Stimulated activated CD4-positive, alpha-beta T cell treated with anti-CD3 and anti-CD28 coated beads, Interleukin-1b, Interleukin-23, amount 100 ng/mL, for 24 hours (primary cell): ENCODE measurements at regions not wholly inside any gene's neighbourhood (a gene's known extent, or its start where the extent isn't known, plus 50 kb on each side); places are given as distances from the start of the nearest gene placed in this dataset.

ENCODE experiments used
- DNase-seq, 4 experiments: peaks; one replicate each; pipeline ENCODE4 v3.0.0-alpha.2; 2020; ENCODE audit warnings: low read depth in 4 of 4, low spot score in 1 of 4

DNA sequence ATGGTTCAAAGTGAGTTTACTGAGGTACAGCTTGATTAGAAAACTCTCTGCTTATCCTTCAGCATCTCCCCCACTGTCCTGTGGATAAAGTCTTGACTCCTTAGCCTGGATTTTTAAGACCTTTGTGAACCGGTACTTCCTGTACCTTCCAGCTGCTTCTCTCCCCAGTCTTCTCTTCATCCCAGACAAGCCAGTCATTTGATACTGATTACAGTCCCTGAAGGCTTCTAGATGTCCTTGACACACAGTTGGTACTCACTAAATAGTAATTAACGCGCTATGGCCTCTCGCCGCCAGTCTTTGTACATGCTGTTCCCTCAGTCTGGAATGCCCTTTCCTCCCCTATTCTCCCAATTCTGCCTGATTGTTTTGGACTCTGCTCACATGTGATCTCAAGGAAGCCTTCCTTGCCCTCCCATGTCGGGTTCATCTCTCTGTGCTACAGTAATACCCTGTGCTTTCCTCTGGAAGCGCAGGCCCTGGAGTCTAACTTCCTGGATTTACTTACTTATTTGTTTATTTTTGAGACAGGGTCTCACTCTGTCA lies 50.6 kb upstream of the PTGR2 start:
- no peak for DNase-seq

DNA sequence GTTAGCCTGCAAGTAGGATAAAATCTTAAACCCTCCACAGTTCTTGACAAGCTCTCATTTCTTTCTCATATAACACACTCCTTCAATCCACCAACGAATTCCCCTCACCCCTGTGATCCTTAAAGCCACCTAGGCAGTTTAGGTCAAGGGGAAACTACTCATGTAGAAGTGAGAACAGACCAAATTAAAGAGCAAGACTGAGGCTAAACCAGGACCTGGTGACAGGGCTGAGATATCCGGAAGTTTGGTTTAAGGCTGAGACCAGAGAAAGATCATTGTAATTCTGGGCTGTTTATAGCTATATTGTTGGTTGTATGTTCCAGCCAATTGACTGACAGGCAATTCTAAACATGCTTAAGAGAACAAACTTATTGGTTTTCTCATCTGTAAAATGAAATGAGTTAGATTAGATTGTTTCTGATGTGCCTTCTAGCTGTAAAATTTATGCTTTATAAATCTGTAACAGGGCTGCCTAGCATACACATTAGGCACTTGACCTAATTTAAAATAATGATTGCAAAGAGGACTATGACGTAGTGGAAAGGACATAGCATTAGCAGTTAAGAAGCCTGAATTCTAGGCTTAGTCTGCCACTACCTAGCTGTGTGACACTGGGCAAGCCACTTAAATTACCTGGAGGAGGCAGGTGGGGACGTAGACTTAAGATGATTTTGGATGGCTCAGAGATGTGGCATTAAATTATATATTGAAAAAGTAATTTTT lies 53.9 kb upstream of the PTGR2 start:
- DNase-seq = no peak

DNA sequence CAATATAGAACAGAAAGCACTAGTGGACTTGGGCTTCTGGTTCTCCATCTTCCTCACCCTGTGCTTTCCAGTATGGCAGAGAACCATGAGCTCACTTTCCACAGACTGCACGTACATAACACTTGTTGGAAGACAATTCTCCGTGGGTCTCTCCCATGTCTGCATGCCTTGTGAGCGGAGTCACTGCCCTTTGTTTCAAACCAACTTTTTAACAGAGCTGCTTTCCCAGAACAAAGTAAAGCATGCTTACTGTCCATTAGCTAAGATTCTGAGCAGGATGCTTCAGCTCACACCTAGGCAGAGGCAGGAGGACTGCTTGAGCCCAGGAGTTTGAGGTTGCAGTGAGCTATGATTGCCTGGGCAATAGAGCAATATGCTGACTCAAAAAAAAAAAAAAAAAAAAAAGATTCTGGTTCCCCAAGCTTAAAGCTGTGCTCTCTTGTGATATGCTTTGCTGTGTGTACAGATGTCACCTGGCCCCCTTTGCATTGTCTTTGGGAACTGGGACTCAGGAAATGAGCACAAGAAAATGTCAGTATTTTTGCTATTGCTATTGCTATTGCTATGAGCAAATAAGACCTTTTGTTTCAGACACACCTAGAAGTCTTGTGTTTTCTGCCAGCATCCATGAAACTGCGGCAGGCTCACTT lies 54.6 kb upstream of the PTGR2 start:
- DNase-seq = no peak

DNA sequence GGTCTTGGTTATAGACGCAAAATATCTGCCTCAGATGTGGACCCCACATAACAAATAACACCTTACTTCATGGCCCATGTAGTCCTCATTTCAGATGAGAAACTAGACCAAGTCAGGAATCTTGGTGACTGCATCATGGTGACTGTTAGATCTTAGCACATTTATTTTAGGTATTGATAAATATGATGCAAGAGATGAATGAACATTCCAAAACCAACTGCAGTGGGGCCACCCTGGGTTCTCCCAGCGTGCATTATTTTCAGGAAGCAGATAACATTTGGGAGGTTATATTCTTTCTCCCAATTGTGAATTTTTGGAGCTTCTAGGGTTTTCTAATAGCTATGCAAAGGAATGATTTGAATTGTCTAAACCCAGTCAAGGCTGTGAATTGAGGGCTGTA lies 55.2 kb upstream of the PTGR2 start:
- DNase-seq = no peak

DNA sequence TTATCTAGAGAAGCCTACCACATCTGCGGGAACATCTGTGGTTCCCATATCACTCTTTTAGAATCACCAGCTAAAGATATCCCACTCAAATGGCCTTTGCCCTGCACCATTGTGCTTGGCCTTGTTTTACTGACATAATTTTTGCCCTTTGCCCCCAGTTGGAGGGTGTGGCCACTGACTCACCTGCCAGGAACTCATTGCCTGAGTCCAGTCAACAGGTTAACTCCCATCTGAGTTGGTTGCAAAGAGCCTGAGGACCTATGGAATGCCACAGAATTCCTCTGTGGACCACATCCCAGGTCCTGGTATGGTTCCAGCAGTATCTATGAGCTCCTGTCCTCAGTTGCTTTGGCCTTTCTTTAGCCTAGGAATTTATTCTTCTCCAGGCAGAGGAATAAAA lies 55.7 kb upstream of the PTGR2 start:
- no peak for DNase-seq

DNA sequence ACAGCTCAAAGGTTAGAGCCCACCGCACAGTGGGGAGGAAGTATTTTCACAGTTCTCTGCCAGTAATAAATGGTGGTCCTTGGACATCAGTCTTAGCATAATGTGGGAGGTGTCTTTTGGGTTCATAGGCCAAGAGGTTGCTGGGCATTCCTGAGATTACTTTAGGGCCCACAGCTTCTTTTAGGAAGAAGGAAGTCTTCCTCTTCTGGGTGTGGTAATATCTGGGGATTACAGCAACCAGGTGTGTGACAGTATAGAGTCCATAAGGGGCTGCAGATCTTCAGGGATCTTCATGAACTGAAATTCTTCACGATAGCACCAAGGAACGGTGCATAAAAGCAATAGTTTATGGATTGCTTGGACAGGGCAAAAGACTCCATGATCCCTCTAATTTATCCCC lies 56.2 kb upstream of the PTGR2 start:
- no peak for DNase-seq

DNA sequence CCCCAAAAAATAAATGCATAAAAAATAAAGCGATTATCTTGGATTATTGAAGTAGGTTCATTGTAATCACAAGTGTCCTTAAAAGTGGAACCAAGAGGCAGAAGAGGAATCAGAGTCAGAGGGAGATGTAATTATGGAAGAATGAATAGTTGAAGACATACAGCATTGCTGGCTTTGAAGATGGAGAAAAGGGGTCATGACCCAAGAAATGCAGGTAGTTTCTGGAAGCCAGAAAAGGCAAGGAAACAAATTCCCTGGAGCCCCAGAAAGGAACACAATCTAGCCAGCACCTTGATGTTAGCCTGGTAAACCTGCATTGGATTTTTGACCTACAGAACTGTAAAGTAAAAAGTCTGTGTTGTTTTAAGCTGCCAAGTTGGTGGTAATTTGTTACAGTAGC lies 57.5 kb upstream of the PTGR2 start:
- DNase-seq = no peak

DNA sequence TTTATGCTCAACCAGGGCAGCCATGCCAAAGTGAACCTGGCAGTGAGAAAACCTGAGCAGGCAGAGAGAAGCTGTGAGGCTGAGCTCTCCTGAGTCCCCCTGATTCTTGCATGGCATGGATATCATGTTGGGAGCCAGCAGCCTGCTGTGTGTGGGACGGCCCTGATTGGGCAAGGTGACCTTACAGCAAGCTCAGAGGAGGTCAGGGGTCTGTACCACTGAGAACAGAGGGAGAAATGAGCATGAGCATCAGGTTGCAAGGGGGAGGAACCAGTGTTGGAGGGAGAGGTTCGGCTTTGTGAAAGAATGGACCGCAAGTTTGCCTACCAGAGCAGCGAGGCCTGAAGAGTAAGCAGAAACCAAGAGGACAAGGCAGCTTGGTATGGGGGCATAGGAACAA lies 59.1 kb upstream of the PTGR2 start:
- DNase-seq = no peak

DNA sequence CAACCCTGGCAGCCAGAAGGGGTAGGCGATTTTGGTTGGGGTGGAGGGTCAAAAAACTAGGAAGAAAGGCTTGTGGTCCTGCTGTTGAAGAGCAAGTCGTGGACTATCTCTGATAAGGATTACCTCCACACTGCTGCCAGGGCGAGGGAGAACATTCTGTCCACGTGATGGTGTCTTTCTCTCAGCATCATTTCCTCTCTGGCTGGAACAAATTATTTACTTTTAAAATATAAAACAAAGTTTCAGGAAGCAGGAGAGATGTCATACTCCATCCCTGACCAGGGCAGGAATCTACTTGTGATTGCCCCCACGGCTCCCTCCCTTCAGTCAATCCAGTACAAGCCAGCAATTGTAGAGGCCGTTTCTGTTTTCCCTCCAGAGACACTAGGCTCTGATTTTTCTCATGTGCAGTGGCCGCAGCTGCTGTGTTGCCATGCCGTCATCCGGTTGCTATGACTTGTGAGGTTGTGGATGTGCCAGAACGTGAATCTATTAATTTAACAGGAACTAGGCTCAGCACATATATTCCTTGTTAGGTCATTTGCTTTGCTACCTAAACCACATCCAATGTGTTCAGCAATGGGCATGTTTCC lies 61.5 kb upstream of the PTGR2 start:
- DNase-seq = no peak

DNA sequence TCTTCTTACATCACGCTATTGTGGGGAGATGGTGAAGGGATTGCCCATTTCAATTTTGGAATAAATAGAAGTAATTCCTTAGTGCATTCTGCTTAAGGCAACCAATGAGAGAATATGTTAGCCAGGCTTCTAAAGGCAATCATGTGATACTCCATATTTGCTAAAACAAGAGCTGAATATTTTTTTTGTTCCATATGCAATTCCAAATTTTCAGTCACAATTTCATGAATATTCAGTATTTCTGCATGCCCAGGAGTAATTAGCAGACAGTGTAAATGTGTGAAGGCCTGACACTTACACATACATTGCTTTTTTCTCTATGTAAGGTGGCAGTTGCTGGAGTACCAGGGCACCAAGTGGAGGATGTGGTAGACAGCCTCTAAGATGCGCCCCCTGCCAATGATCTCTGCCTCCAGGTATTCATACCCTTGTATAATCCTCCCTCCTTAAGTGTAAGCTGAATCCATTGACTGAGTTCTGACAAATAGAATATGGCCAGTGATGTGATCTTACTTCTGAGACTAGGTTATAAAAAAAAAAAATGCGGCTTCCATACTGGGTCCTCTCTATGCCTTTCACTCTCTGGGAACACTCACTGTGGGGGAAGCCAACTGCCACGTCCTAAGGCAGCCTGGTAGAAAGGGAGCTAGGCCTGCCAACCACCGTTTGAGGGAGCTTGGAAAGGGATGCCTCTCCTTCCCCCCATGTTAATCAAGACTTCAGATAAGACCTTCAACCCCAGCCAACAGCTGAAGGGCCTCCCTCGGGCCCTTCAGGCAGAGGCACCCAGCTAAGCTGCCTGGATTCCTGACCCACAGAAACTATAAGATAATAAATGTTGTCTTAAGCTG lies 62.7 kb upstream of the PTGR2 start:
- no peak for DNase-seq

DNA sequence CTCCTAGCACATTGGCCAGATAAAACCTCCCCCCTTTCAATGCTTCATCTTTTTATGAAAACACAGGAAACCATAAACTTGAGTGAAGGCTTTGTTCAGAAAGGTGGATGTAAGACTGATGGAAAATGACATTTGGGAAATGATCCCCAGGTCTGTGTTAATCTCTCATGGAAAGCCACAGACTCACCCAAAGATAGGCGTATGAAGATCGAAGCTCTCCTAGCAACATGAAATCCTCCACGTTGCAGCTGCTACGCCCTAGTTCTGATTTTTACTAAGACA lies 63.4 kb upstream of the PTGR2 start:
- DNase-seq = no peak

DNA sequence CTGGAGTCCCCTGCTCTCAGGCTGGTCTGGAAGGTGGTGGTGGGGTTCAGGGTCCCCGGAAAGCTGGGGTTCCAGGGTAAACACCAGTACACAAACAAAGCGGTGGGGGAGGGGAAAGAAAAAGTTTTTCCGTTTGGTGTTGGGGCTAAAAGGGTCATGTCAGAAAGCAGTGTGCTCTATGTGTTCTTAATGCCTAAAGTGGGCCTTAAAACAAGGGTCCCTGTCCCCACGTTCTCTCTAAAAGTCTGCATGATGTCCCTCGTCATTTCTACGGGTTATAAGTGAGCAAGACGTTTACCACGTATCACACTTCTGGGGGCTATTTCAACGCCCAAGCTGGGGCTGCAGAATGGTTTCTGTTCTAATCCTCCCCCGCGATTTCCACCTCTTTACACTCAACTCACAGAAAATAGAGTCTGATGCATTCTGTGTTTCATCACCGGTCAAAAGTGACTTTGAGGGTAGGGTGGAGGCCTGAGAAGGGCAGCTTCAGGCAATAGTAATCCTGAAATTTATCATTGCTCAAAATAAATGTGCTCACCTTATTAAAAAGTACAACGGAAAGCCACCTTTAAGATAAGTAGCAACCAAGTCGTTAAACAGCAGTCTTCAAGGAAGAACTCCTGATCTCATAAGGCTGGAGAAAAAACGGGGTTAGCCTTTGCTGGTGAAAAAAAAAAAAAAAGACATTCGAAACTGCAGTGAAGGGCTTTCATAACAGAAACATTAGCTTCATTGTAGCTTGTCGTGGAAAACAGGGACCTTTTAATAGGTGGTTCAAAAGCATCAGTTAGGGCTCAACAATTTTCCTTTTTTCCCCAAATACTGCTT lies 63.9 kb upstream of the PTGR2 start:
- DNase-seq = peak in 2 of 4 experiments; percentile 35 to 57

DNA sequence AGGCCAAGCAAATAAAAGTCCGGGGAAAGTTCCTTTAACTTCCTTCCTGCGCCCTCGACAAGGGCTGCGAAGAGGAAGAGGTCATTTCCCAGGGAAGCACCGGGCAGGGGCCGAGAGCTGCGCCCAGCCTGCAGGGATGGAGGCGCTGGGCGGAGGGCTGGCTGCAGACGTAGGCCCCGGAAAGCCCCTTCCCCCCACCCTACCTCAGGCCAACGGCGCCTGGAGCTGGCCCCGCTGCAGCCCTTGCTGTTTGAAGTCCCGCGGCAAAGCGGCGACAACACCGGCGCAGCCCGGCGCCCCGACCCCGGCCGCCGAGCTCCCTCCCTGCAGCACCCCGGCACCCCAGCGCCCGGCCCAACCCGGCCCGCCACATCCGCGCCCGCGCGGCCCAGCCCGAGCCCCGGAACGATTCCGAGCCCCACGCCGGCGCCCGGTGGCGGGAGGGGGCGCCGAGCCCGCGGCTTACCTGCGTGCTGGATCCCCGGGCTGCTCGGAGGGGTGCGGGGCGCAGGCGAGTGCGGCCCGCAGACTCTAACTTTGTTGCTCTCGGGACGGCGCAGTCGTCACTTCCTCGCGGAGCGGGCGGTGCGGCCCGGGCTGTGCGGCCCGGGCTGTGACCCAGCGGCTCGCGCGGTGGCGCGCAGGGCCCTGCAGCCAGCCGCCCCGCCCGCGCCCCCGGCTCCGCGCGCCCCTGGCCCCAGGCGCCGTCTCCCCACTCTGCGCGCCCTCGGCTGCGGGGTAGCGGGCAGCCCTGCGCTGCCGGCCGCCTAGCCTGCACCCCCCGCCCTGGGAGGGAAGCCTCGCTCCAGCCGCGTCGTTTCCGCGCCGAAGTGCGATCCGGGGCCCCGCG lies 64.8 kb upstream of the PTGR2 start:
- DNase-seq = peak in 2 of 4 experiments; percentile 38 to 40

DNA sequence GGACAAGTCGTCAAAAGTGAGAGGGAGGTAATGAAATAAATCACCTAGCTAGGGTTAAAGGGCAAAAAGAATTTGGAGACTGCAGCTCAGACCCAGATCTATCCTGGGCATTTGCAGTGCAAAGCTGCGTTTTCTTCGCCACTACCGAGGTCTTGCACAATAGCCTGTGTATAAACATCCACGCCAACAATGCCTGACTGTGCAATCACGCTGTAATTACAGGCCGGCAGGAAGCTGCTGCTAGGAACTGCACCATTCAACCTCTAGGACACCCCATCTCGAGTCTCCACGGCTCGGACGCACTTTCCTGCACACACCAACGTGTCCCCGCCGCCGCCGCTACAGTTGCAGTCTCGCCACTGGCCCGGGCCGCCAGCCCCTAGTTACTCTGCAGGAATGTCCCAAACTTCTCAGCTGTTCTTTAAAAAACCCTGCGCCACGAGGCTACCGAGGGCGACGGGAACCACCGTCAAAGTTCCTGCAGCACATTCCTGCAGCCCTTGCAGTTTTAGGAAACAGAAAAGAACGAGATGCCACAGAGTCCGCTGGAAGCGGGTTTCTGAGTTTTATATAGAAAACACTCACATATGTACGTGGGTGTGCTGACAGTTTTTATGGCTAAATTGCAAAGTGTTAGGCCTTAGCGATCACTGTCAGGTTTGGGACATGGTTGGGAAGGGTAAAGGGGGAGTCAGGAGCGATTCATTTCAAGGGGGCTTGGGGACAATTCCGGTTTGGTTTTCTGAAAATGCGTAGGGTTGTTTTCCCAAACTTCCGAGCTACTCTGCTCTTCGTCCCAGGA lies 65.6 kb upstream of the PTGR2 start:
- DNase-seq = peak in 2 of 4 experiments; percentile 35 to 42

DNA sequence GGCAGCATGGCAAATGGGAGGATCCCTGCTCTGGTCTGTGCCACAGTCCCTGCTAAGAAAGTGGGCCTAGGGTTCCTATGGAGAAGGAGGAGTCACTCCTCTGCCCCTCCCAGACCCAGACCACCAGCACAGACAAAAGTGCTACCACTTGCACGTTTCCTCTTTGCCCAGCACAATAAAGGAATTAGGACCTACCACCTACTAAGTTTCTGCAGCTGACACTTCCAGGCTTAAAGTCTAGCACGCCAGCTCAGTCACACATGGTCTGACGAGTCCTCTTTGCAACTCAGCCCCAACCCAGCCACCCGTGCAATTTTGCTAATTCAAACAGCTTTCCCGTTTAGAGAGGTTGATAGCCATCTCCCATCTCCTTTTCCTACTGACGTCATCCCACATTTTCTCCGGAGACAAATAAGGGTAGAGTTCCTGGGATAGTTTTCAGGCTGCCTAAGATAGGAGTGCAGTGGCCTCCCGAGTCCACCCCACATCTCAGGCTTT lies 66.2 kb upstream of the PTGR2 start:
- DNase-seq = no peak

DNA sequence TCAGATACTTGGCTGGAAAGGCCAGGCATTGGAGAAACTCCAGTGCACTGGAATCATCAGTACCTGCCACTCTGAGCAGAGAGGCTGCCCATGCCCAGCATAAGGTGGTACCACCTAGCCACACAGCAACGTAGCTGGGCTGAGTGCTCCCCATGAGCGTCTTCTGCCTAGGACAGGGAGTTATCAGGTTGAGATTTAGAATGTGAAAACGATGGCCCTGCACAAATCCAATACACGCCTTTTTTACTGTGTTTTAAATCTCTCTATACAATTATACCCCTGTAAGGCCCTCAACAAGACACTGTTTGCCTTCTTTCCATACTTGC lies 66.7 kb upstream of the PTGR2 start:
- no peak for DNase-seq

DNA sequence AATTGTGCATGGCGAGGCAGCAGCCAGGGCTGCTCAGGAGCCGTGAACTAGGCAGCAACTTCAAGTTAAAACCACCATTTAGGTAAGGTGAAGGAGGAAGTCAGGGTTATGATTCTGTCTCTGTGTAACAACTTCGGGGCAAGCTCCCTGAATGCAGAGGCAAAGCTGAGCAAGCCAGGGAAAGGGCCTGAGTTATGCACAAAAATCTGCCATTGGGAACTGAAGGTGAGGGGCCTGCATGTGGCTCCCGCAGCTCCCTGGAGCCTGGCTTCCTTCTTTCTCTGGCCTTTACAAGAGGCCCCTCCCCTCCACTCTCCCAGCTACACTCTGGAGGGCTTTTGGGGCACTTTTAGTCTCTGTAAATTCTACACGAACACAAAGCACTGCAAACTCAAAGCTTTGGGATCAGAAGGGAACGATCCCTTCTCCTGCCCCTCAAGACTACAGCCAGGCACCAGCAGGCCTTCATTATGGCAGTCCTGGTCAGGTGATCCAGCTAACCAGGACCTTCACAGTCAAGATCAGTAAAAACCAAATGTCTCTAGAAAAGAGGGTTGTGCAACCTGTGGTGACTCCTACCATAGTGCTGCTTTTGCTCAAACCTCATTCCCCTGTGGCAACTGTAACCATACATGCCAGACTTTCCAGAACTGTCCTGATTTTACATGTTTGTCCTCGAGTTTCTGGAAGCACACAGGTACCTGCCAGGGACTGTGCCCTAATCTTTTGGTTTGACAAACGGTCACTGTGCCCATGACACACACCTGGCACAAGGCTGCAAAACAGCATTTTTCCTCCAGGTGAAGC lies 67.2 kb upstream of the PTGR2 start:
- no peak for DNase-seq

DNA sequence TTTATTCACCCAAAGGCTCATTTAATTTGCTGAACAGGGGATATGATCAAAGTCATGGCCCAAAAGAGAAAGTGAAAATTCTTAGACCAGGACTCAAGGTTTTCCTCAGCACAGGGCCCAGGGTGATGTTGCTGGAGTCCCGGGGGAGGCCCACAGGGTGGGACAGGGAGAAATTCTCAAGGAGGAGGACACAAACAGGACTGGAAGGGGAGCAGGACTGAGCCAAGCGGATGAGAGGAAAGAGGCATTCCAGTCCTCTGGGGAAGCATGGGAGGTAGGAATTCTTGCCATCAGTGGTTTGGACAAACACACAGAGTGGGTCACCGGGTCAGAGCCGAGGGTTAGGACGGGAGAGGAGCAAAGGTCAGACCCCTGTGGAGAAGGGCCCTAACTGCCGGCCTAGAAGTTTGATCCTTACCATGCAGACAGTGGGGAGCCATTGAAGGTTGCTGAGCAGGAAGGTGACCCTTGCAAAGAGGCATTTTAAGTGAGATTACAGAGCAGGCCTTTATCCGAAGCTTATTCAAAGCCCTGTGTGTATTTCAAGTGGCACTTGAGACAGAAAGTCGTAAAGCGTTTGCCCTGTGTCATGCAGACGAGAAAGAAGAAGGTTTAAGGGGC lies 68.4 kb upstream of the PTGR2 start:
- no peak for DNase-seq
